AG09309 (cell line): ENCODE measurements at regions not wholly inside any gene's neighbourhood (a gene's known extent, or its start where the extent isn't known, plus 50 kb on each side); places are given as distances from the start of the nearest gene placed in this dataset.

Experiments used
- DNase-seq: peaks from one replicate; pipeline ENCODE4 v3.0.0-alpha.2; 2010; ENCODE audit warnings: low read depth
- H3K4me3 ChIP-seq: 2 replicates; pipeline ENCODE4 v1.5.1; 2011; ENCODE audit warnings: mild to moderate bottlenecking, low read depth, low read length, moderate library complexity; ENCODE audit not compliant: control insufficient read depth
- TF ChIP-seq, protein P1 (sequence below): IDR thresholded peaks from 2 replicates; pipeline ENCODE4 v1.5.1; 2011; ENCODE audit warnings: mild to moderate bottlenecking, low read depth, low read length, inconsistent platforms; ENCODE audit not compliant: insufficient read depth, control insufficient read depth; ENCODE audit errors: missing control alignments

DNA sequence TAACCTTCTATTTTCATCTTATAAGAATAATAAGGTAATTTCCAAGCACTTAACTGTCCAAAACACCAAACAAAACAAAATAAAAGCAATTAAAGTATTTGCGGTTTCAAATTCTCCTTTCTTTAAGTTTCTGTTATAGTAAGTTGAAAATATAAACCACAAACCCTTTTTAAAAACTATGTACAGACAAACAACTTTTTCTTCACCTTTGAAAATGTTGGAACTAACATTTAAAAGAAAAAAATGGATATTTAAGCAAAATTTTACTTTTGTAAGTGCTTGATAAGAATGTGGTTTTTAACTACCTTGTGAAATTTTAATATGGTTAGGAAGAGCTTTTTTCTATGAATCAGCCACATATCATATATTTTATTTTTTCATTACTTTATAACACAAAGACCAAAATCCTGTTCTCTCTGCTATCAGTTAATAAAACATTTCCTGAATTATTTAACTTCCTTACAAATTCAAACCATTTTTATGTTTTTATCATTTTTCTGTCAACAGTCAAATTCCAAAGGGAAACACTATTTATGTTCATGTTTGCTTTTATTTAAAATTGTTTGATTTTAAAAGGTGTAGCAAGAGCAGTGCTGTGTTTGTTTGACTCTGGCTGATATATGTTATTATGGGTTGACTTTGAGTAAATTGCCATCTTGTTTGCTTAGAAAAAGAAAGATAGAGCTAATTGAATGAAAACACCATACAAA lies 554.1 kb upstream of the KLHL1 start:
- DNase-seq: no peak
- TF ChIP-seq, protein P1, sequence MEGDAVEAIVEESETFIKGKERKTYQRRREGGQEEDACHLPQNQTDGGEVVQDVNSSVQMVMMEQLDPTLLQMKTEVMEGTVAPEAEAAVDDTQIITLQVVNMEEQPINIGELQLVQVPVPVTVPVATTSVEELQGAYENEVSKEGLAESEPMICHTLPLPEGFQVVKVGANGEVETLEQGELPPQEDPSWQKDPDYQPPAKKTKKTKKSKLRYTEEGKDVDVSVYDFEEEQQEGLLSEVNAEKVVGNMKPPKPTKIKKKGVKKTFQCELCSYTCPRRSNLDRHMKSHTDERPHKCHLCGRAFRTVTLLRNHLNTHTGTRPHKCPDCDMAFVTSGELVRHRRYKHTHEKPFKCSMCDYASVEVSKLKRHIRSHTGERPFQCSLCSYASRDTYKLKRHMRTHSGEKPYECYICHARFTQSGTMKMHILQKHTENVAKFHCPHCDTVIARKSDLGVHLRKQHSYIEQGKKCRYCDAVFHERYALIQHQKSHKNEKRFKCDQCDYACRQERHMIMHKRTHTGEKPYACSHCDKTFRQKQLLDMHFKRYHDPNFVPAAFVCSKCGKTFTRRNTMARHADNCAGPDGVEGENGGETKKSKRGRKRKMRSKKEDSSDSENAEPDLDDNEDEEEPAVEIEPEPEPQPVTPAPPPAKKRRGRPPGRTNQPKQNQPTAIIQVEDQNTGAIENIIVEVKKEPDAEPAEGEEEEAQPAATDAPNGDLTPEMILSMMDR: no peak

DNA sequence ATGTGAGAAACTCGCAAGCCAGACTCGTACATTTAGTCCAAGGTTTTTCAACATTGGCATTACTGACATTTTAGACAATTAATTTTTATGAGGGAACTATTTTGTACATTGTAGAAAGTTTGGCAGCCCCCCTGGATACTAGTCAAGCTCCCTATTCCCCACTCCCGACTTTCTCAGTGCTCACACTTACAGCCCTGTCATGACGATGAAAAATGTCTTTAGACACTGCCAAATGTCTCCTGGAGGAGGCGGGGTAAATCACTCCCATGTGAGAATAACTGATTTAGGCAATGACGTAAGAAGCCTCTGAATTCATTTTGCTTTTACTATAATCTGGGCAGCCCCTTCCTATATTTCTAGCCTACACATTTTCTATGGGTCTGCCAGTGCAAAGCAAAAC lies 535.8 kb upstream of the KLHL1 start:
- TF ChIP-seq, protein P1: no peak
- DNase-seq: no peak
- H3K4me3 ChIP-seq: no peak overlapping the region

More for the DNA sequence above, 554.1 kb upstream of the KLHL1 start:
- no peak overlapping the region for H3K4me3 ChIP-seq

DNA sequence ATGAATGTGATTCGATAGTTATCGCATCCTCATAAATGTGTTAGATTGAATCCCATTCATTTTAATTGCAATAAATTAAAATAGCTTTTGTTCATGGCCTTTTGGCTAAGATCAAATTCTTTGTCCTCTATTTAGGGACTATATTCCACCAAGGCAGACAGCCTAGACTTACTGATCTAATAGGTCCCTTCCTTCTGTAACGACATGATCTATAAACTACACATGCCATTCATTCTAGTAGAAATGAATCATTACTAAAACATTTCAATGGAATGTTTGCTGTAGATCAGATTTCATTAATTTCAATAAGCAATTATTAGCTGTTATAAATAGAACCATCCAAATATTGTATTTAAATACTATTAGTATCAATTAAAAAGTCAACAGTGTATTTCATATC lies 526.6 kb upstream of the KLHL1 start:
- no peak overlapping the region for H3K4me3 ChIP-seq
- TF ChIP-seq, protein P1: no peak
- DNase-seq: no peak

DNA sequence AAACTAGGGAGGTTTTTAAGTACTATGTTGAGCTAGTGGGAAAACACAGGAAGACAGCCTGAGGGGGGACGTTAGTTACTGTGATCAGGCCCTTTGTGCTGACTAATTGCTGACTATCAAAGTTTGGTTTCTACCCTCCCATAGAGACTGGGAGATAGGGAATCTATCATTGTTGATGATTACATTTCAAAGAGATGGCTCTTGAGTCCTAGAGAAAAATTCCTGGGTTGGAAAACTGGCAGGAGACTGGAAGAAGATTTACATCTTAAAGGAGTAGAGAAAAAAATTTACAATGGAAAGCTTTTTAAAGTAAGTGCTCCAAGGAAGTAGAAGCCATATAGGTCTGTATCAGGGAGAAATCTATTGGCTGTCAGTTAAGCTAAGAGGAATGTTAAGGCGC lies 522.0 kb upstream of the KLHL1 start:
- DNase-seq: no peak

DNA sequence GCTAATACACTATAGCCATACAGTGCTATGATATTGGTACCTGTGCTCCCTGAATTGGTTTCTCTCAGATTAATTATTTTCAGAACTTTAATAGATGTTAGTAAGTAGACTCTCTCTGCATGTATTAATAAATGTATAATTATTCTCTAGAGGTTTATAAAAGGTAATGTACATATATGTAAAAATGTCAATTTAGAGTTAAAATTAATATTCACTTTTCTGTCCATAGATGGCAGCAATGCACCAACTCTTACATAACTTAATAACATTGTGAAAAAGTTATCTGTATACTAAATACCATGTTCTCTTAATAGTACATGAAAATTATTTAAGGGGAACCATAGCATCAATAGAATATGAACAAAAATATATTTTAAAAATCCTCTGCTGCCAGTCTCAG lies 515.0 kb upstream of the KLHL1 start:
- DNase-seq: no peak
- TF ChIP-seq, protein P1: peak; percentile 26
- no peak overlapping the region for H3K4me3 ChIP-seq

More for the DNA sequence above, 522.0 kb upstream of the KLHL1 start:
- TF ChIP-seq, protein P1: no peak
- H3K4me3 ChIP-seq: no peak overlapping the region

DNA sequence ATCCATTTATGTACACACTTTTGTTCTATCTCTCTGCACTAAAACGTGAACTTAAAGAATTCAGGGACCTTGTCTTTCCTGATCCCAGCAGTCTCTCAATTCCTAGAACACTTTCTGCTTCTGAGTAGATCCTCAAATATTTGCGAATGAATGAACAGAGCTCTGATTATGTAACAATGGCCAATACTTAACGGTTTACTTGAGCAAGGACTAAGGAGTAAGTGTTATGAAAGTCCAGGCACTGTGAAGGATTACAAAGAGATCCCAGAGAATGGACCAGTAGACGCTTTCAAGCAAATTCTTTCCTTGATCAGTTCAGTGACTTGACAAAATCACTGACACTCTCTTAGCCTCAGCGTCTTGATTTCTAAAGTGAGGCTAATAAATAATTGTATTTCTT lies 514.5 kb upstream of the KLHL1 start:
- TF ChIP-seq, protein P1: no peak
- no peak for DNase-seq
- H3K4me3 ChIP-seq: no peak overlapping the region

DNA sequence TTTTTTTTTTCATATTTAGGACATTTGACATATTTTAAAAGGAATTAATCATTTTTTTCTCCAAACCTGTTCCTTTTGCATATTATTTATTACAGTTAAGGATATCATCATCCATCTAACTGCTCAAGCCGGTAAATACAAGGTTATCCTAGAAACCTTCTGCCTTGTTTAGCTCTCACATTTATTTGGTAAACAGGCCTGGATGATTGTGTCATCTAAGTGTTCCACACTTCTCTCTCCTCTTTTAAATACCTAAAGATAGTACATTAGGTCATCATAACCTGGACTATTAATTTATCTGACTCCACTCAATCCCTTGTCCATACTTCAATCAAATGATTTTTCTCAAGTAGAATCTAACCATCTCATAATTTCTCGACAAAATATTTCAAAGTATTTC lies 511.7 kb upstream of the KLHL1 start:
- TF ChIP-seq, protein P1: no peak
- no peak overlapping the region for H3K4me3 ChIP-seq
- DNase-seq: no peak
